ENCODE measurements at regions not wholly inside any gene's neighbourhood (a gene's known extent, or its start where the extent isn't known, plus 50 kb on each side); places are given as distances from the start of the nearest gene placed in this dataset.
"Not testable (repeated sequence)": the region's sequence is repeated elsewhere in the genome, so short reads cannot be mapped to it uniquely, and the experiment has no call there.

DNA sequence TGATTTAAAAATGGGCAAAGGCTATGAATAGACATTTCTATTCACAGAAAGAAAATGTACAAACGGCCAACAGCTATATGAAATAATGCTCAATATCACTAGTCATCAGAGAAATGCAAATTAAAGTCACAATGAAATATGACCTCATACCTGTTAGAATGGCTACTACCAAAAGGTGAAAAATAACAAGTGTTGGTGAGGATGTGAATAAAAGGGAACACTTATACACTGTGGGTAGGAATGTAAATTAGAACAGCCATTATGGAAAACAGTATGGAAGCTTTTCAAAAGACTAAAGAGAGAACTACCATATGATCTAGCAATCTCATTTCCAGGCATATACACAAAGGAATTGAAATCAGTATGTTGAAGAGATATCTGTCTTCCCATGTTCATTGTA lies 118.9 kb upstream of the SPOPL start:
- H2AFZ ChIP-seq (ENCODE audit: insufficient read depth, low read depth, low read length, poor library complexity, severe bottlenecking), result no peak overlapping the region
- H3K4me2 ChIP-seq (replicated peaks; ENCODE audit: extremely low read depth, low read length, poor library complexity, severe bottlenecking), result no peak overlapping the region
- H3K4me3 ChIP-seq (replicated peaks in 1 of 3; ENCODE audit: low read depth in 2 of 3, low read length in 3 of 3), result no peak overlapping the region
- H3K27me3 ChIP-seq (ENCODE audit: control insufficient read depth in 2 of 2, insufficient read depth in 2 of 2, low read length in 2 of 2), result no peaks in the 10 kb centered on the region
- H3K4me1 ChIP-seq (ENCODE audit: control insufficient read depth in 1 of 2, insufficient read depth in 2 of 2, low read length in 2 of 2), result no peaks in the 10 kb centered on the region
- Mint-ChIP-seq H3K4me1 (no peaks in the 10 kb centered on the region), H3K36me3 (no peaks in the 10 kb centered on the region), H3K9me3 (peaks cover 0 to 3% (median 0%) of the 10 kb centered on the region in 7 donors), H3K27ac (no peak overlapping the region), H3K4me3 (no peak overlapping the region), H3K27me3 (ENCODE audit: low read depth in 3 of 3) (no peaks in the 10 kb centered on the region)
- no peak for DNase-seq
- no peaks in the 10 kb centered on the region for H3K79me2 ChIP-seq (ENCODE audit: insufficient read depth, low read length)
- peaks cover 0 to 7% of the 10 kb centered on the region in 2 donors for H3K9me3 ChIP-seq (replicated peaks in 1 of 2; ENCODE audit: control insufficient read depth in 1 of 2, insufficient read depth in 1 of 2, low read length in 2 of 2)
- no peaks in the 10 kb centered on the region for H3K36me3 ChIP-seq (replicated peaks in 1 of 2; ENCODE audit: control insufficient read depth in 1 of 2, insufficient read depth in 2 of 2, low read length in 2 of 2)
- no peak overlapping the region for H3K9ac ChIP-seq (ENCODE audit: insufficient read depth, low read length, poor library complexity, severe bottlenecking)
- no CpG with 5 or more reads among the region's 1 CpG for WGBS (ENCODE audit: insufficient coverage)
- intact Hi-C loops (cut with micrococcal nuclease), result no loop called here
- TF ChIP-seq, protein P1, sequence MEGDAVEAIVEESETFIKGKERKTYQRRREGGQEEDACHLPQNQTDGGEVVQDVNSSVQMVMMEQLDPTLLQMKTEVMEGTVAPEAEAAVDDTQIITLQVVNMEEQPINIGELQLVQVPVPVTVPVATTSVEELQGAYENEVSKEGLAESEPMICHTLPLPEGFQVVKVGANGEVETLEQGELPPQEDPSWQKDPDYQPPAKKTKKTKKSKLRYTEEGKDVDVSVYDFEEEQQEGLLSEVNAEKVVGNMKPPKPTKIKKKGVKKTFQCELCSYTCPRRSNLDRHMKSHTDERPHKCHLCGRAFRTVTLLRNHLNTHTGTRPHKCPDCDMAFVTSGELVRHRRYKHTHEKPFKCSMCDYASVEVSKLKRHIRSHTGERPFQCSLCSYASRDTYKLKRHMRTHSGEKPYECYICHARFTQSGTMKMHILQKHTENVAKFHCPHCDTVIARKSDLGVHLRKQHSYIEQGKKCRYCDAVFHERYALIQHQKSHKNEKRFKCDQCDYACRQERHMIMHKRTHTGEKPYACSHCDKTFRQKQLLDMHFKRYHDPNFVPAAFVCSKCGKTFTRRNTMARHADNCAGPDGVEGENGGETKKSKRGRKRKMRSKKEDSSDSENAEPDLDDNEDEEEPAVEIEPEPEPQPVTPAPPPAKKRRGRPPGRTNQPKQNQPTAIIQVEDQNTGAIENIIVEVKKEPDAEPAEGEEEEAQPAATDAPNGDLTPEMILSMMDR (IDR thresholded peaks at IDR 0.05), result no peak
- no peaks in the 10 kb centered on the region for H4K20me1 ChIP-seq (ENCODE audit: insufficient read depth, low read length)
- no peak overlapping the region for H3K27ac ChIP-seq (ENCODE audit: low read depth in 1 of 2, low read length in 2 of 2)

DNA sequence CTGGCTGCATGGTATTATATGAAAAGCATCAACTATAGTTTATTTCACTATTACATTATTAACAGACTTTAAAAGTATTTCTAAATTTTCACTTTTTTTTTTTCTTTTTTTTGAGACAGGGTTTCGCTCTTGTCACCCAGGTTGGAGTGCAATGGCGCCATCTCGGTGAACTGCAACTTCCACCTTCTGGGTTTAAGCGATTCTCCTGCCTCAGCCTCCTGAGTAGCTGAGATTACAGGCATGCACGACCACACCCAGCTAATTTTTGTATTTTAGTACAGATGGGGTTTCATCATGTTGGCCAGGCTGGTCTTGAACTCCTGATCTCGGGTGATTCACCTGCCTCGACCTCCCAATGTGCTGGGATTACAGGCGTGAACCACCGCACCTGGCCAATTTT lies 115.4 kb upstream of the SPOPL start:
- H3K4me1 Mint-ChIP-seq; H3K4me1 ChIP-seq (ENCODE audit: control insufficient read depth in 1 of 2, insufficient read depth in 2 of 2, low read length in 2 of 2); H3K36me3 Mint-ChIP-seq; H3K4me3 Mint-ChIP-seq; H2AFZ ChIP-seq (ENCODE audit: insufficient read depth, low read depth, low read length, poor library complexity, severe bottlenecking); H3K27ac Mint-ChIP-seq; H3K4me3 ChIP-seq (replicated peaks in 1 of 3; ENCODE audit: low read depth in 2 of 3, low read length in 3 of 3); H3K27me3 Mint-ChIP-seq (ENCODE audit: low read depth in 3 of 3); DNase-seq; H4K20me1 ChIP-seq (ENCODE audit: insufficient read depth, low read length); H3K27me3 ChIP-seq (ENCODE audit: control insufficient read depth in 2 of 2, insufficient read depth in 2 of 2, low read length in 2 of 2); H3K9ac ChIP-seq (ENCODE audit: insufficient read depth, low read length, poor library complexity, severe bottlenecking); H3K9me3 ChIP-seq (replicated peaks in 1 of 2; ENCODE audit: control insufficient read depth in 1 of 2, insufficient read depth in 1 of 2, low read length in 2 of 2); H3K4me2 ChIP-seq (replicated peaks; ENCODE audit: extremely low read depth, low read length, poor library complexity, severe bottlenecking); H3K9me3 Mint-ChIP-seq; H3K27ac ChIP-seq (ENCODE audit: low read depth in 1 of 2, low read length in 2 of 2); H3K36me3 ChIP-seq (replicated peaks in 1 of 2; ENCODE audit: control insufficient read depth in 1 of 2, insufficient read depth in 2 of 2, low read length in 2 of 2); intact Hi-C loops (cut with micrococcal nuclease); H3K79me2 ChIP-seq (ENCODE audit: insufficient read depth, low read length): not testable (repeated sequence)
- WGBS (ENCODE audit: insufficient coverage), result no CpG with 5 or more reads among the region's 9 CpGs

All from CD14-positive monocyte (primary cell).